OCI-LY3 (cell line): ENCODE measurements at regions not wholly inside any gene's neighbourhood (a gene's known extent, or its start where the extent isn't known, plus 50 kb on each side); places are given as distances from the start of the nearest gene placed in this dataset.

Experiments used
- H2AFZ ChIP-seq: fragments of 200-600, 300-600 bp; shearing (Covaris generic); 2 replicates; pipeline ENCODE4 v1.6.0; 2014; ENCODE audit warnings: antibody characterized with exemption, low read depth, low read length
- H3K27ac ChIP-seq: fragments of 200-600, 300-600 bp; sonication (generic); 2 replicates; pipeline ENCODE4 v1.5.1; 2014; ENCODE audit warnings: mild to moderate bottlenecking, low read length, moderate library complexity, mixed read lengths
- H3K27me3 ChIP-seq: fragments of 200-600, 300-600 bp; sonication (generic); 2 replicates; pipeline ENCODE4 v1.6.1; 2014; ENCODE audit warnings: low read depth, low read length, mixed read lengths
- H3K36me3 ChIP-seq: fragments of 200-600, 300-600 bp; sonication (generic); replicated peaks from 2 replicates; pipeline ENCODE3; 2014; ENCODE audit warnings: low read depth, low read length, mixed read lengths
- H3K4me1 ChIP-seq: fragments of 300-600, 200-600 bp; sonication (generic); 2 replicates; pipeline ENCODE4 v1.6.1; 2014; ENCODE audit warnings: low read length, mixed read lengths
- H3K4me2 ChIP-seq: fragments of 200-600, 300-600 bp; sonication (generic); 2 replicates; pipeline ENCODE4 v1.6.1; 2014; ENCODE audit warnings: low read length, mixed read lengths
- H3K4me3 ChIP-seq: fragments of 300-600, 200-600 bp; sonication (generic); 2 replicates; pipeline ENCODE4 v1.5.1; 2014; ENCODE audit warnings: antibody characterized with exemption, mild to moderate bottlenecking, low read length, moderate library complexity
- H3K79me2 ChIP-seq: fragments of 300-600, 200-600 bp; shearing (Covaris generic); 2 replicates; pipeline ENCODE4 v1.6.1; 2014; ENCODE audit warnings: mild to moderate bottlenecking, low read length, mixed read lengths
- H3K9ac ChIP-seq: fragments of 300-600, 200-600 bp; shearing (Covaris generic); 2 replicates; pipeline ENCODE4 v1.6.0; 2014; ENCODE audit warnings: mild to moderate bottlenecking, low read length, moderate library complexity
- H3K9me3 ChIP-seq: fragments of 200-600, 300-600 bp; shearing (Covaris generic); 2 replicates; pipeline ENCODE4 v1.6.1; 2014; ENCODE audit warnings: low read length, mixed read lengths; ENCODE audit not compliant: insufficient read depth
- H4K20me1 ChIP-seq: fragments of 200-600, 300-600 bp; sonication (generic); 2 replicates; pipeline ENCODE4 v1.6.1; 2016; ENCODE audit warnings: low read length, mixed read lengths; ENCODE audit not compliant: insufficient read depth
- CTCF ChIP-seq: fragments of 200-600, 300-600 bp; sonication (generic); IDR thresholded peaks from 2 replicates; pipeline ENCODE4 v1.5.1; 2014; ENCODE audit warnings: antibody characterized with exemption, low read length, low read depth
- EZH2phosphoT487 ChIP-seq: fragments of 200-600 bp; shearing (Covaris generic); IDR thresholded peaks from 2 replicates; pipeline ENCODE4 v1.6.1; 2018; ENCODE audit warnings: antibody characterized with exemption, mixed run types, low read depth

GRCh38 chr3:24854748-24855147 lies 360.1 kb upstream of the THRB start:
- Histone ChIP-seq H2AFZ (no peak overlapping the region), H3K79me2 (no peaks in the 10 kb centered on the region), H3K9ac (no peak overlapping the region), H3K27me3 (no peaks in the 10 kb centered on the region), H4K20me1 (no peaks in the 10 kb centered on the region), H3K4me3 (no peak overlapping the region), H3K9me3 (no peaks in the 10 kb centered on the region), H3K4me1 (no peaks in the 10 kb centered on the region), H3K4me2 (no peak overlapping the region), H3K27ac (no peak overlapping the region), H3K36me3 (no peaks in the 10 kb centered on the region)
- TF ChIP-seq CTCF (no peak), EZH2phosphoT487 (no peak)

- no peak overlapping the region for H3K9ac ChIP-seq
- H3K4me2 ChIP-seq = no peak overlapping the region
- no peaks in the 10 kb centered on the region for H3K36me3 ChIP-seq
Observed at GRCh38 chr3:24857945-24858344, 363.3 kb upstream of the THRB start.

GRCh38 chr3:24863215-24863614 lies 368.6 kb upstream of the THRB start:
- no peaks in the 10 kb centered on the region for H3K79me2 ChIP-seq
- no peak overlapping the region for H3K27ac ChIP-seq
- no peaks in the 10 kb centered on the region; the same call in 1 of the 2 replicates for H3K27me3 ChIP-seq
- H3K9me3 ChIP-seq = no peaks in the 10 kb centered on the region
- no peak overlapping the region for H3K9ac ChIP-seq
- H2AFZ ChIP-seq = no peak overlapping the region
- no peaks in the 10 kb centered on the region for H3K36me3 ChIP-seq
- H3K4me3 ChIP-seq = no peak overlapping the region
- H4K20me1 ChIP-seq = no peaks in the 10 kb centered on the region
- no peak overlapping the region for H3K4me2 ChIP-seq
- no peak for TF ChIP-seq CTCF
- TF ChIP-seq EZH2phosphoT487 = no peak
- no peaks in the 10 kb centered on the region for H3K4me1 ChIP-seq

More at GRCh38 chr3:24857945-24858344, 363.3 kb upstream of the THRB start:
- no peak overlapping the region for H3K4me3 ChIP-seq
- no peaks in the 10 kb centered on the region for H3K9me3 ChIP-seq
- no peaks in the 10 kb centered on the region; the same call in 1 of the 2 replicates for H3K27me3 ChIP-seq
- no peak overlapping the region for H3K27ac ChIP-seq
- TF ChIP-seq CTCF (no peak), EZH2phosphoT487 (no peak)
- no peaks in the 10 kb centered on the region for H4K20me1 ChIP-seq
- no peak overlapping the region for H2AFZ ChIP-seq
- H3K79me2 ChIP-seq = no peaks in the 10 kb centered on the region
- no peaks in the 10 kb centered on the region for H3K4me1 ChIP-seq

GRCh38 chr3:24867783-24868182 lies 373.1 kb upstream of the THRB start:
- Histone ChIP-seq H3K9me3 (0 out of 2 replicates have a peak, but pooled peaks cover 2% of the 10 kb centered on the region), H3K79me2 (no peaks in the 10 kb centered on the region), H3K4me3 (no peak overlapping the region), H3K4me1 (no peaks in the 10 kb centered on the region), H3K27ac (no peak overlapping the region), H3K27me3 (no peaks in the 10 kb centered on the region), H2AFZ (no peak overlapping the region), H3K36me3 (no peaks in the 10 kb centered on the region), H3K9ac (no peak overlapping the region), H3K4me2 (no peak overlapping the region), H4K20me1 (no peaks in the 10 kb centered on the region)
- no peak for TF ChIP-seq CTCF
- no peak for TF ChIP-seq EZH2phosphoT487
